ENCODE measurements at regions not wholly inside any gene's neighbourhood (a gene's known extent, or its start where the extent isn't known, plus 50 kb on each side); places are given as distances from the start of the nearest gene placed in this dataset.

DNA sequence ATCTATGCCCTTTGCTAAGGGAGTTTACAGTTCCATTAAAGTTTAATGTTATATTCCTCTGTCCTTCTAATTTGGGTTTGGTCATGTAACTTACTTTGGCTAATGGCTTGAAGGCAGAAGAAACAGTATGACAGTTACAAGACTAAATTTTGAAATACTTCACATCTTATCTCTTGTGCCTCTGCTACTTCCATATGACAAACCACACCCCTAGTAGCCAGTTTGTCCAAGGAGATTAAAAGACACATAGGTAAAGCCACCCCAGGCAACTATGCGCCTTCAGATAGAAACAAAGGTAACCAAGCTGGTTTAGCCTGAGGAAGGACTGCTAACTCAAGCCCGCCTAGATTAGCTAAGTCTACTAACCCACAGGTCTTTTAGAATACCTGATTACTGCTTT is 273.4 kb upstream of the MIR17HG start:
- TF ChIP-seq, protein P1, sequence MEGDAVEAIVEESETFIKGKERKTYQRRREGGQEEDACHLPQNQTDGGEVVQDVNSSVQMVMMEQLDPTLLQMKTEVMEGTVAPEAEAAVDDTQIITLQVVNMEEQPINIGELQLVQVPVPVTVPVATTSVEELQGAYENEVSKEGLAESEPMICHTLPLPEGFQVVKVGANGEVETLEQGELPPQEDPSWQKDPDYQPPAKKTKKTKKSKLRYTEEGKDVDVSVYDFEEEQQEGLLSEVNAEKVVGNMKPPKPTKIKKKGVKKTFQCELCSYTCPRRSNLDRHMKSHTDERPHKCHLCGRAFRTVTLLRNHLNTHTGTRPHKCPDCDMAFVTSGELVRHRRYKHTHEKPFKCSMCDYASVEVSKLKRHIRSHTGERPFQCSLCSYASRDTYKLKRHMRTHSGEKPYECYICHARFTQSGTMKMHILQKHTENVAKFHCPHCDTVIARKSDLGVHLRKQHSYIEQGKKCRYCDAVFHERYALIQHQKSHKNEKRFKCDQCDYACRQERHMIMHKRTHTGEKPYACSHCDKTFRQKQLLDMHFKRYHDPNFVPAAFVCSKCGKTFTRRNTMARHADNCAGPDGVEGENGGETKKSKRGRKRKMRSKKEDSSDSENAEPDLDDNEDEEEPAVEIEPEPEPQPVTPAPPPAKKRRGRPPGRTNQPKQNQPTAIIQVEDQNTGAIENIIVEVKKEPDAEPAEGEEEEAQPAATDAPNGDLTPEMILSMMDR (IDR thresholded peaks at IDR 0.05; ENCODE audit: insufficient read depth, low read length) = no peak
- no peak for DNase-seq (ENCODE audit: low read depth)
- no peak overlapping the region for H3K4me3 ChIP-seq (ENCODE audit: low read depth, low read length)

DNA sequence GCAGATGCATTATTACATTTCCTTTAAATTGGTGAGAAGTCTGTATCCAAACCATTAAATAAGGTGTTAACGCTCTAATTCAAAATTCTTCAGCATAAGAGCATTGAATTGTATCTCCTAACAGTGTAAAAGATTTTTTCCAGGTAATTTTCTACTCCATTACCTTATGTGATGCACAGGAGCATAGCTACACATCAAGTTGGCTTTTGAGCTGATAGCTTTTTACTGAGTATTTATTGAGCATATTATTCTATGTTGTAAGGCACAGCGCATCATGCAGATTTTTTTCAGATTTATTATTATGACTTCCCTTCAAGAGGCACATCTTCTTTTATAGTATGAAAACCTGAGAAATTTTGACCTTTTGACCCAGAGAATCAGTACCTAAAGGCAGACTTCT is 270.7 kb upstream of the MIR17HG start:
- no peak overlapping the region for H3K4me3 ChIP-seq (ENCODE audit: low read depth, low read length)
- no peak for DNase-seq (ENCODE audit: low read depth)
- TF ChIP-seq, protein P1 (IDR thresholded peaks at IDR 0.05; ENCODE audit: insufficient read depth, low read length) = no peak

DNA sequence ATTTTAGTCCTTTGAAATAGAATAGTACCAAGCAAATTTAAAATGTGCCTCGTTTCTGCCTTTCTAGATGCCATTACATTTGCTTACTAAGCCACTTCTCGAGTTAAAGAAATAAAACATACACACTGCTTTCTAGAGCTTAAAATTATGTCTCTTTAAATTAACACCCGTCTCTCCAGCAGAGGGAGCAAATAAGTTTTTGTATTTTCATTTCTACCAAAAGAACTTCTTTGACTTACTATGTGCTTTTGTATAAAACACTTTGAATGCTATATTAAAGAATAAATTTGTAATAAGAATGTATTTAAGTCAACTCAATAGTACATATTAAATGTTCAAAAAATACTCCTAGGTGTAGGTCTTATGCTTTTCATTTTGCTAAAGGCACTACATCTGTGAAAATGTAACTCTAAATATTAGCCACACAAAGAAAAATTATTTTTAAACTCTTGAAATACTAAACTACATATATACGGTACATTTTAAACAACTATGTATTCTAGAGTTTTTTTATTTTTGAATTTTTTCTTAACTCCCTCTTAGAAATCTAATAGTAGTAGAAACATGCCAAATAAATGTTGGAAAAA is 269.3 kb upstream of the MIR17HG start:
- TF ChIP-seq, protein P1 (IDR thresholded peaks at IDR 0.05; ENCODE audit: insufficient read depth, low read length) = no peak
- no peak for DNase-seq (ENCODE audit: low read depth)
- no peak overlapping the region for H3K4me3 ChIP-seq (ENCODE audit: low read depth, low read length)

DNA sequence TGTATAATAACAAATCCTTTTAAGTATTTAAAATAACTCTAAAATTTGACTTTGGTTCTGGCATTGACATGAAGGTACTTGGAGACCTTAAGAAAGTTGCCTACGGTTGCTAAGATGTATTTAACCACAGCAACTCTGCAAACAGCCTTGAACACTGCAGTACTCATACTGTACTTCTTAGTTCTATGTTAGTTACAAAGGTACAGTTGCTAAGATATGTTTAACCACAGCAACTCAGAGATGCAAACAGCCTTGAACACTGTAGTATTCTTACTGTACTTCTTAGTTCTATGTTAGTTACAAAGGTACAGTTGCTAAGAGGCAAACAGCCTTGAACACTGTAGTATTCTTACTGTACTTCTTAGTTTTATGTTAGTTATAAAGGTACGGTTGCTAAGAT is 268.3 kb upstream of the MIR17HG start:
- no peak overlapping the region for H3K4me3 ChIP-seq (ENCODE audit: low read depth, low read length)
- TF ChIP-seq, protein P1 (IDR thresholded peaks at IDR 0.05; ENCODE audit: insufficient read depth, low read length) = no peak
- no peak for DNase-seq (ENCODE audit: low read depth)

DNA sequence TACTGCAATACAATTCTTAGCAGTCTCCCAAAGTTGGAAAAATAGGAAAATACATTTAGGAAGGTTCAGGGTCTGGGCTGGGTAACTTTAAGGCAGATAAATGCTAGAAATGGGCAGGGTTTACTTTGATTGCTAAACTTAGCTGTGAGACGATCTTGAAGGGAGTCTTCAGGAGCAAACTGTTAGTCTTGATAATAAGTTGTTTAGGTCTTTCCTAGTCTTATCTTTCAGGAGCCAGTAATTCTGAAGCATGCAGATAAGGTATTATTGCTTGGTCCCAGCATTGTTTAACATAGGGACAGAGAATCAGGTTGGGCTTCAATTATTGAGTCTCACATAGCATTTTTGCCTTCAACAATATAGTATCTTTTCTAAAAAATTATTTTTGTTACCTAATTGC is 262.4 kb upstream of the MIR17HG start:
- no peak overlapping the region for H3K4me3 ChIP-seq (ENCODE audit: low read depth, low read length)
- TF ChIP-seq, protein P1 (IDR thresholded peaks at IDR 0.05; ENCODE audit: insufficient read depth, low read length) = no peak
- DNase-seq (ENCODE audit: low read depth) = no peak

DNA sequence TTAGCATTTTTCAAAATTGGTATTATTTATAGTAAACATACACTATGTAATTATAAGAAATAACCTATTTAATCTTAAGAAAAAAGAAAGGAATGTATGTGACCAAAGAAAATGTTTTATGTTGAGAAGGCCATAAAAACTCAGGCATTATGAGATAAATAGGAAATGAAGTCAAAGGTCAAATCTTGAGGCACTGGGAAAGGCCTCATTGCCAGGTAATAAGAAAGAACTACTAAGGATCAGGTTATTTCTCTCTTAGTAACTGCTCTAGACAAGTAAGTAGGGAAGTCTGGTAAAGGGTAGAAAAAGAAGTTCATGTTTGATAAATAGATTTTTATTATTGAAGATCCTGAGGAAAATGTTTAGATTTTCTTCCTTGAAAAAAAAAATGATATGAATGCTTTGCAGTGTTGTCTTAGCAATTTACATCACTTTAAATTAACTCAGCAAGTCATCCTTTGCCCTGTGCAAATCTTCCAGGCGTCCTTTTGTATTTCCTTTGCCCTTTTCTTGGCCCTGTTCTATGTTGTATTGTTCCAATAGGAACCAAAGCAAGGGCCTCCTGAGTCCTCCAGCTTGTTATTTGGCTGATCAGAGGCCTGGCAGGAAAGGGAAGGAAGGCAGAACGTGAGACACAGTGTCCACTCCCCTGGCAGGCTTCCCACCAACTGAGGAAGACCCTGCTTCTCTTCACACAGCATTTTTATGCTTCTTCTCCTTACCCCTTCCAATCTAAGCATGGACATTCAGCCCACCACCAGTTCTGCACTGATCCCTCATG is 260.4 kb upstream of the MIR17HG start:
- no peak overlapping the region for H3K4me3 ChIP-seq (ENCODE audit: low read depth, low read length)
- TF ChIP-seq, protein P1 (IDR thresholded peaks at IDR 0.05; ENCODE audit: insufficient read depth, low read length) = no peak
- DNase-seq (ENCODE audit: low read depth) = no peak
